Astrocyte (in vitro differentiated cells and primary cell): ENCODE measurements at regions not wholly inside any gene's neighbourhood (a gene's known extent, or its start where the extent isn't known, plus 50 kb on each side); places are given as distances from the start of the nearest gene placed in this dataset.
A peak's percentile ranks its signal among the peaks of the same experiment; 100 is the strongest.

Experiments used
- DNase-seq: peaks from one replicate; pipeline ENCODE4 v3.0.0-alpha.2; 2010; ENCODE audit warnings: low read depth
- FAIRE-seq: peaks from 2 replicates; lab custom pipeline; 2011; peaks lifted over from hg19 to GRCh38; lab: Jason Lieb, UNC
- H2AFZ ChIP-seq: 2 replicates; pipeline ENCODE4 v1.6.0; 2012; ENCODE audit warnings: low read depth, low read length, inconsistent platforms
- H3K27ac ChIP-seq: 2 replicates; pipeline ENCODE4 v1.5.1; 2011; ENCODE audit warnings: low read depth, low read length, inconsistent platforms
- H3K27me3 ChIP-seq: 2 replicates; pipeline ENCODE4 v1.6.0; 2011; ENCODE audit warnings: low read length, inconsistent platforms; ENCODE audit not compliant: insufficient read depth
- H3K36me3 ChIP-seq: 2 replicates; pipeline ENCODE4 v1.5.1; 2011; ENCODE audit warnings: low read length, inconsistent platforms; ENCODE audit not compliant: insufficient read depth
- H3K4me1 ChIP-seq: 2 replicates; pipeline ENCODE4 v1.5.1; 2011; ENCODE audit warnings: low read length, inconsistent platforms; ENCODE audit not compliant: insufficient read depth
- H3K4me2 ChIP-seq: 2 replicates; pipeline ENCODE4 v1.6.0; 2012; ENCODE audit warnings: low read length, inconsistent platforms
- H3K4me3 ChIP-seq: 2 replicates; pipeline ENCODE4 v1.5.1; 2011; ENCODE audit warnings: low read depth, mild to moderate bottlenecking, low read length, inconsistent platforms; ENCODE audit not compliant: insufficient read depth
- H3K79me2 ChIP-seq: 2 replicates; pipeline ENCODE4 v1.6.0; 2012; ENCODE audit warnings: mild to moderate bottlenecking, low read length, inconsistent platforms; ENCODE audit not compliant: insufficient read depth
- H3K9ac ChIP-seq: 2 replicates; pipeline ENCODE4 v1.6.0; 2012; ENCODE audit warnings: mild to moderate bottlenecking, low read length, inconsistent platforms
- H3K9me3 ChIP-seq: 2 replicates; pipeline ENCODE4 v1.5.1; 2012; ENCODE audit warnings: low read depth, mild to moderate bottlenecking, low read length, inconsistent platforms; ENCODE audit not compliant: insufficient read depth
- H4K20me1 ChIP-seq: 2 replicates; pipeline ENCODE4 v1.6.0; 2012; ENCODE audit warnings: low read length, inconsistent platforms; ENCODE audit not compliant: insufficient read depth
- H3K27ac Mint-ChIP-seq: one replicate; pipeline ENCODE4 v1.8.0; 2021; ENCODE audit warnings: mild to moderate bottlenecking, mixed read lengths; ENCODE audit not compliant: unreplicated experiment
- H3K27me3 Mint-ChIP-seq: one replicate; pipeline ENCODE4 v1.8.0; 2021; ENCODE audit warnings: low read depth, mixed read lengths; ENCODE audit not compliant: unreplicated experiment
- H3K36me3 Mint-ChIP-seq: one replicate; pipeline ENCODE4 v1.8.0; 2021; ENCODE audit warnings: low read depth, mixed read lengths; ENCODE audit not compliant: unreplicated experiment
- H3K4me1 Mint-ChIP-seq: one replicate; pipeline ENCODE4 v1.8.0; 2021; ENCODE audit warnings: low read depth, mixed read lengths; ENCODE audit not compliant: unreplicated experiment
- H3K4me3 Mint-ChIP-seq: one replicate; pipeline ENCODE4 v1.8.0; 2021; ENCODE audit warnings: mild to moderate bottlenecking, moderate library complexity, mixed read lengths; ENCODE audit not compliant: unreplicated experiment
- H3K9me3 Mint-ChIP-seq: one replicate; pipeline ENCODE4 v1.8.0; 2021; ENCODE audit warnings: mild to moderate bottlenecking, mixed read lengths; ENCODE audit not compliant: unreplicated experiment
- CTCF ChIP-seq: IDR thresholded peaks from 2 replicates; pipeline ENCODE4 v1.5.1; 2011; ENCODE audit warnings: low read depth, mild to moderate bottlenecking, inconsistent platforms, low read length, moderate library complexity; ENCODE audit not compliant: insufficient read depth
- EZH2 ChIP-seq: IDR thresholded peaks from 2 replicates; pipeline ENCODE4 v1.6.1; 2012; ENCODE audit warnings: mild to moderate bottlenecking, low read length, inconsistent platforms; ENCODE audit not compliant: insufficient read depth

- no peaks in the 10 kb centered on the region for H3K79me2 ChIP-seq
- DNase-seq (no peak), FAIRE-seq (peak; percentile 17)
- H3K27me3 Mint-ChIP-seq, result no peaks in the 10 kb centered on the region
- H3K4me3 Mint-ChIP-seq, result no peak overlapping the region
- TF ChIP-seq EZH2 (no peak), CTCF (no peak)
- H3K4me2 ChIP-seq, result no peak overlapping the region
- H3K4me3 ChIP-seq, result no peak overlapping the region
- H3K36me3 Mint-ChIP-seq, result no peaks in the 10 kb centered on the region
- peaks cover 17% of the 10 kb centered on the region for H3K4me1 Mint-ChIP-seq
- no peak overlapping the region for H3K9ac ChIP-seq
- H3K36me3 ChIP-seq, result no peaks in the 10 kb centered on the region
- no peaks in the 10 kb centered on the region for H3K9me3 Mint-ChIP-seq
- no peaks in the 10 kb centered on the region for H3K27me3 ChIP-seq
- no peaks in the 10 kb centered on the region for H4K20me1 ChIP-seq
- no peak overlapping the region for H3K27ac ChIP-seq
- H3K9me3 ChIP-seq, result no peaks in the 10 kb centered on the region
- H3K4me1 ChIP-seq, result peaks cover 17% of the 10 kb centered on the region
- no peak overlapping the region for H3K27ac Mint-ChIP-seq
- no peak overlapping the region for H2AFZ ChIP-seq
Observed at GRCh38 chrX:45502396-45502795, 301.7 kb upstream of the DIPK2B start.

DNA sequence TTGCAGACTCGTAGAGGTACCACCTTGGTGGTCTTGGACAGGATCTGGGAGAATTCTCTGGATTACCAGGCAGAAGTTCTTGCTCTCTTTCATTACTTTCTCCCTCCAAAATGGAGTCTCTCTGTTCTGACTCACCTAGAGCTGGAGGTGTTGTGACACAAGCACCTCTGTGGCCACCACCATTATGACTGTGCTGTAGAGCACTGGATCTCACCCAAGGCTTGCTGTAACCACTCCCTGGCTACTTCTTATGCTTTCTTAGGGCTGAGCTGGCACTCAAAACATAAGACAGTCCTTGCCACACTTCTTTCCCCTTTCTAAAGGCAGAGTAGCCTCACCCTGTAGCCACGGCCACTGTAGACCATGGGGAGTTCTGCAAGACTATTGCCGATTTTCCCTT lies 296.6 kb upstream of the DIPK2B start:
- no peak overlapping the region for H3K9ac ChIP-seq
- no peak overlapping the region for H3K4me2 ChIP-seq
- DNase-seq, result no peak
- H3K4me3 Mint-ChIP-seq, result no peak overlapping the region
- no peaks in the 10 kb centered on the region for H4K20me1 ChIP-seq
- H3K36me3 Mint-ChIP-seq, result no peaks in the 10 kb centered on the region
- H3K27me3 ChIP-seq, result no peaks in the 10 kb centered on the region
- H3K27me3 Mint-ChIP-seq, result no peaks in the 10 kb centered on the region
- no peak overlapping the region for H3K4me3 ChIP-seq
- H3K4me1 ChIP-seq, result no peaks in the 10 kb centered on the region
- H2AFZ ChIP-seq, result no peak overlapping the region
- no peaks in the 10 kb centered on the region for H3K79me2 ChIP-seq
- FAIRE-seq, result no peak
- no peaks in the 10 kb centered on the region for H3K36me3 ChIP-seq
- H3K27ac Mint-ChIP-seq, result no peak overlapping the region
- peaks cover 11% of the 10 kb centered on the region for H3K9me3 Mint-ChIP-seq
- no peak for TF ChIP-seq CTCF
- no peak for TF ChIP-seq EZH2
- no peak overlapping the region for H3K27ac ChIP-seq
- H3K4me1 Mint-ChIP-seq, result no peaks in the 10 kb centered on the region
- no peaks in the 10 kb centered on the region for H3K9me3 ChIP-seq

- no peaks in the 10 kb centered on the region for H3K9me3 Mint-ChIP-seq
- H4K20me1 ChIP-seq, result no peaks in the 10 kb centered on the region
- no peaks in the 10 kb centered on the region for H3K79me2 ChIP-seq
- TF ChIP-seq CTCF (no peak), EZH2 (no peak)
- H3K36me3 Mint-ChIP-seq, result no peaks in the 10 kb centered on the region
- no peak overlapping the region for H3K4me3 ChIP-seq
- no peaks in the 10 kb centered on the region for H3K9me3 ChIP-seq
- no peak overlapping the region for H3K27ac Mint-ChIP-seq
- H3K27me3 ChIP-seq, result no peaks in the 10 kb centered on the region
- no peak overlapping the region for H3K27ac ChIP-seq
- no peak overlapping the region for H3K4me2 ChIP-seq
- no peak for DNase-seq
- H2AFZ ChIP-seq, result no peak overlapping the region
- peaks cover 4% of the 10 kb centered on the region for H3K4me1 Mint-ChIP-seq
- H3K27me3 Mint-ChIP-seq, result no peaks in the 10 kb centered on the region
- no peaks in the 10 kb centered on the region for H3K36me3 ChIP-seq
- H3K4me1 ChIP-seq, result peaks cover 1% of the 10 kb centered on the region
- no peak overlapping the region for H3K4me3 Mint-ChIP-seq
- FAIRE-seq, result no peak
- no peak overlapping the region for H3K9ac ChIP-seq
Observed at GRCh38 chrX:45485719-45486118, 285.0 kb upstream of the DIPK2B start.
